Mucosa of stomach (tissue), 1 donor: ENCODE measurements at regions not wholly inside any gene's neighbourhood (a gene's known extent, or its start where the extent isn't known, plus 50 kb on each side); places are given as distances from the start of the nearest gene placed in this dataset.
"Not testable (repeated sequence)": the region's sequence is repeated elsewhere in the genome, so short reads cannot be mapped to it uniquely, and the experiment has no call there.

Experiments
- H3K27me3 ChIP-seq: one replicate; pipeline ENCODE4 v1.7.0; 2013; ENCODE audit warnings: mild to moderate bottlenecking, low read length; ENCODE audit not compliant: control insufficient read depth, insufficient read depth
- H3K36me3 ChIP-seq: one replicate; pipeline ENCODE4 v1.7.0; 2013; ENCODE audit warnings: low read length; ENCODE audit not compliant: control insufficient read depth, insufficient read depth
- H3K4me1 ChIP-seq: one replicate; pipeline ENCODE4 v1.7.0; 2013; ENCODE audit warnings: mild to moderate bottlenecking, low read length; ENCODE audit not compliant: control insufficient read depth, insufficient read depth
- H3K4me3 ChIP-seq: one replicate; pipeline ENCODE4 v1.7.0; 2013; ENCODE audit warnings: low read length
- H3K9ac ChIP-seq: one replicate; pipeline ENCODE4 v1.7.0; 2013; ENCODE audit warnings: mild to moderate bottlenecking, low read length, moderate library complexity
- H3K9me3 ChIP-seq: one replicate; pipeline ENCODE4 v1.7.0; 2013; ENCODE audit warnings: mild to moderate bottlenecking, low read length, moderate library complexity; ENCODE audit not compliant: control insufficient read depth
- donor health status: Pancreatic carcinoma.

DNA sequence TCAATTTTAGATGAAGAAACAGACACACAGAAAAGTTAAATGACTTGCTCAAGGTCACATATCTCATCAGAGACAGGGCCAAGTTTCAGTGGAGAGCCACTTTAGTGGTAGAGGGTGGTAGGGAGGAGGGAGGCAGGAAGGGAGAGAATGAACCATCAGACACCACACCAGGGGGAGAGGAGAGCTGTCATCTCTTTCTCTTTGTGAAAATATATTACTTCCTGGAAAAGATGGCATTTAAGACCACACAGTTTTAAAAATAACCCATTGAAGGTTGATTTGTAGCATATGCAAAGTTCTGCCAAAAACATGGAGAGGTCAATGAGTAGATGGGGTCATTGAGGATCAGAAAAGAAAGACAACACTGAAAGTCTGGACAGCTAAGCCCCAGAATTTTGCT is 954.7 kb upstream of the DEFB115 start:
- not testable (repeated sequence) for H3K9me3 ChIP-seq, H3K9ac ChIP-seq, H3K4me1 ChIP-seq, H3K27me3 ChIP-seq, H3K4me3 ChIP-seq, H3K36me3 ChIP-seq

DNA sequence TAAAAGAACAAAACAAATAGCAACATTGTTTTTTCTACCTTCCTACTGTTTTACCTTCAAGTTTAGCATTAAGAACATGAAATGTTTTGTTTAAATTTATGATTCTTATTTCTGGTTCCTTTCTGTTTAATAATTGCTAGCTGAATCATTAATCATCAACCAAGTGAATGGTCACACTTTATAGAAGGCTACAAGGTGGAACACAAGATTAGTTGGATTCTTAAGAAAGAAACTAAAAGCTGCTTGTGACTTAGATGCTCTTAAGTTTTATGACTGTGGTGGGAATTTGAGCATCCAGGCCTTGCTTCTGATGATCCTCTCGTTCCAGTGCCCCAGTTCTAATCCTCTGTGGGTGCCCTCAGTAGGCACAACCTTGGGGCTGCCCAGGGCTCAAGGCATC is 947.5 kb upstream of the DEFB115 start:
- not testable (repeated sequence) for H3K36me3 ChIP-seq, H3K4me3 ChIP-seq, H3K9ac ChIP-seq, H3K9me3 ChIP-seq, H3K4me1 ChIP-seq, H3K27me3 ChIP-seq

DNA sequence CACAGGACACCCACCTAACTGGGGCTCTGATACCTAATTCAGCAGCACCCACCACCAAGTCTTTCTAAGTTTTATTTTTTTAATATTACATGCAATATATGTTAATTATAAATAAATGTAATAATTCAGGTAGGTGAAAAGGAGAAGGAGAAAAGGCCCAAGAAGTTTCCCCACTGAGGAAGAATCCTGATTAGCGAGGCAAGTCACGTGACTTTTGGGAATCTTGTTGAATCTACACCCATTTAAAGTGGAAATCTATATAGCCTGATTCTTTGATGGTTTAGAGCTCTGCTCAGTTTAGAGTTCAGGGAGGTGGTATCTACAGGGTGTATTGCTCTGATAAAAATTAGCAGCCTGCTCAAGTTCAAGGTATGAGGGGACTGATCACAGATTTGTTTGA is 947.1 kb upstream of the DEFB115 start:
- H3K9me3 ChIP-seq, H3K4me3 ChIP-seq, H3K36me3 ChIP-seq, H3K9ac ChIP-seq, H3K27me3 ChIP-seq, H3K4me1 ChIP-seq: not testable (repeated sequence)

- H3K27me3 ChIP-seq, H3K4me3 ChIP-seq, H3K36me3 ChIP-seq, H3K4me1 ChIP-seq, H3K9ac ChIP-seq, H3K9me3 ChIP-seq: not testable (repeated sequence)
Observed at GRCh38 chr20:30312220-30312619, 945.2 kb upstream of the DEFB115 start.

DNA sequence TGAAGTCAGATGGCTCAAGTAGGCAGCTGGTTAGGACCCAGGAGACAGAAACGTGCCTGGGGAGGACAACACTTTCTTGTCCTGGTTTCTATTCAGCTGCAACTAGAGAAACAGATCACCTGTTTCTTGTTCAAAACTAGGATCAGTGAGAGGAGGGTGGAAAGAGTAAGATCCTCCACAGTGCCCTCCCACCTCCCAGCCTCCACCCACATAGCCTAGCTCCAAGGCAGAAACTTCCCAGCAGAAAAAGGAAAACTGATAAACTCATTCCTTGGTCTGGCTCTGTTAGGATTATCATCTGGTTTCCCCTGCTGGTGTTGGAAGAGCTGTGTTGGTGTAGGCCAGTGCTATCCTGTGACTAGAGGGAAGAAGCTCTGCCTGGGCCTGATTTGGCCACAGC is 943.8 kb upstream of the DEFB115 start:
- H3K4me3 ChIP-seq, H3K36me3 ChIP-seq, H3K4me1 ChIP-seq, H3K9ac ChIP-seq, H3K9me3 ChIP-seq, H3K27me3 ChIP-seq: not testable (repeated sequence)

- H3K9ac ChIP-seq, result not testable (repeated sequence)
Observed at GRCh38 chr20:30316063-30316462, 941.4 kb upstream of the DEFB115 start.

DNA sequence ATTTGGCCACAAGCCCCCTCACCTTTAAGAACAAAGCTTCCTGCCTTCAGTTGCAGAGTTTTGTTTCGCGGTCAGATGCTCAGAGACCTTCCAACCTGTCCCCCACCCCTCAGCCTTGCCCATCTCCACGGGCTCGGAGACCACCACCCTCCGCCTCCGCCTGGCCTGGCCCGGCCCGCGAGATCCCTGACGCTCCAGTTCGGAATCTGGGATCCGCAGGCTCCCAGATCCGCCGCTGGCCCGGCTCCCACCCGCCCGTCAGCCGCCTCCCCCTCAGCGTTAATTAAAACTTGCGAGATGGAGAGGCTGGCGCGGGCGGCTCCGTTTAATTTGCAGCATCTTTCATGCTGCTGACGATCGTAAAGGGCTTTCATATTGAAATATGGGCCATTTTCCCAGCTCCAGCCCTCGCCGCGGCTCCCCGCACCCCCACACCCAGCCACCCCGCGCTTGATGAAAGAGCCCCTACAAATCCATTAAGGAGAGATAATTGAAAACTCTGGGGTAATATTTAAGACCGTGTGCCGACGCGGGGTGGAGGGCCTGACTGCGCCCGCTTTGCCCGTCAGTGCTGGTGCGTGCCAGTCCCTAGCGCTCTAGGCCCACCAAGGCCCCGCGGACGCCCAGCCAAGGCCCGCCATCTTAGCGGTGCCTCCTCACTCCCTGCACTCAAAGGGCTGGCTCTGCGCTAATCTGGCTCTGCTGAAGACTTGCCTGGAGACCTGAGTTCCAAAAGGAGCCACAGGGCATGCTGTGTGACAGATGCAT is 940.7 kb upstream of the DEFB115 start:
- H3K9me3 ChIP-seq, H3K4me1 ChIP-seq, H3K4me3 ChIP-seq, H3K9ac ChIP-seq, H3K36me3 ChIP-seq, H3K27me3 ChIP-seq: not testable (repeated sequence)

More at GRCh38 chr20:30316063-30316462, 941.4 kb upstream of the DEFB115 start:
- H3K4me1 ChIP-seq, H3K27me3 ChIP-seq, H3K9me3 ChIP-seq, H3K4me3 ChIP-seq, H3K36me3 ChIP-seq: not testable (repeated sequence)

GRCh38 chr20:30333744-30334143 is 923.7 kb upstream of the DEFB115 start:
- not testable (repeated sequence) for H3K9ac ChIP-seq, H3K4me1 ChIP-seq, H3K36me3 ChIP-seq, H3K4me3 ChIP-seq, H3K9me3 ChIP-seq, H3K27me3 ChIP-seq

DNA sequence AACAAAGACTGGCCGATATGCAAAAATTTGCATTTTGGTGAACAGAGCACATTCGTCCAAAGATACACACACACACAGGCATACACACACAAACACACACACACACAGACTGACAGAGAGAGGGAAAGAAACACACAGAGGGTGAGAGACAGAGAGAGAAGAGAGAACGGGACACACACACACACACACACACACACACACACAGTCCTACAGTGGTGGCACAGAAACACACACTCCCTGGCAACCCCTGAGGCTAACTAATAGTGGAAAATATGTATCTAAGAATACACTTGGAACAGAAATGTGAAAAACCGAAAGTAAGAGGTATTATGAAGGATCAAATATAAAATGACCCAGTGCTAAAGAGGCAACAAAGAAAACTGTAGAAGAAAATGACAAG is 919.9 kb upstream of the DEFB115 start:
- not testable (repeated sequence) for H3K27me3 ChIP-seq, H3K9ac ChIP-seq, H3K9me3 ChIP-seq, H3K4me1 ChIP-seq, H3K4me3 ChIP-seq, H3K36me3 ChIP-seq

DNA sequence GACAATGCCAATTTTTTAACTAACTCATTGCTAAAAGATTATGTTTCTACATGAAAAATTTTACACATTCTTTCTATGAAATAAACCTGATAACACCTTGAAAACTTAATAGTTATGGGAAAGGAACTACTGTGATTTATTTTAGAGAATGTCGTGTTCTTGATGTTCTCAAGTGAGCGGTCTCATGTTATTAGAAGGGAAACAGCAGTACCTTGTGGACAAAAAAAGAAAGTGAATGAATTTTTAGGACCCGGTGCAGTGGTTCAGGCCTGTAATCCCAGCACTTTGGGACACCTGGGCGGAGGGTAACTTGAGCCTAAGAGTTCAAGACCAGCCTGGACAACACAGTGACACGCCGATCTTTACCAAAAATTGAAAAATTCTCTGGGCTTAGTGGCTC is 908.5 kb upstream of the DEFB115 start:
- not testable (repeated sequence) for H3K9me3 ChIP-seq, H3K4me3 ChIP-seq, H3K27me3 ChIP-seq, H3K4me1 ChIP-seq, H3K9ac ChIP-seq, H3K36me3 ChIP-seq

- not testable (repeated sequence) for H3K4me3 ChIP-seq, H3K36me3 ChIP-seq, H3K27me3 ChIP-seq, H3K4me1 ChIP-seq, H3K9me3 ChIP-seq, H3K9ac ChIP-seq
Observed at GRCh38 chr20:30356854-30357467, 900.5 kb upstream of the DEFB115 start.

DNA sequence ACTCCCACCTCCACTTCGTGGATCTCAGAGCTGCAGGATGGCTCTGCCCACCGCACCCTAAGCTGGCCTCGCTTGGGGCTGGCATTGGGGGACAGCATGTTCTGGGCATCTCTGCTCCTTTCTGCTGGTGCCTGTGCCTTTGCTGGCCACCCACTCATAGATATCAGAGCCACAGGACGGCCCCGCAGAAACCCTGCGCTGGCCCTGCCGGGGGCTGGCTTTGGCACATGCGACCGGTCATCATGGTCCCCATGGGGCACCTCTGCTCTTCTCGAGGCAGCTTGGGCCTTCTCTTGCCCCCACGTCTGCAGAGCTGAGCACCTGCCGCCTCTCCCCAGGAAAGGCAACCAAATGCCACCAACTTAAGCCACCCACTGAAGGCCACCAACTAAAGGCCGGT is 895.7 kb upstream of the DEFB115 start:
- not testable (repeated sequence) for H3K27me3 ChIP-seq, H3K4me3 ChIP-seq, H3K9ac ChIP-seq, H3K36me3 ChIP-seq, H3K9me3 ChIP-seq, H3K4me1 ChIP-seq

DNA sequence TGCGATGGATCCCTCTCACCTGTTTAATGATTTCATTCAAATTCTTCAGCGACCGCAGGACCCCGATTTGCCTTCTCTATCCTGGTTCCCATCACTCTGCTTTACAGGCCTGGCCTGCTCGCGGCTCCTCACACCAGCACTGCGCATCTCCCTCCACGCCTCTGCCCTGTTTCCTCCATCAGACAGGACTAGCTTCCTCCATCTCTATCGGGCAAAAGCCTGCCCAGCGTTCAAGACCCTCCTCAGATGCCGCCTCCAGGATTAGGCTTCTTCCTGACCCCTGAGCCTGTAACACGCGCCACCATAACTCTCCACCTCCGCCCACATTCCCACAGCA is 881.1 kb upstream of the DEFB115 start:
- not testable (repeated sequence) for H3K9me3 ChIP-seq, H3K27me3 ChIP-seq, H3K36me3 ChIP-seq, H3K4me1 ChIP-seq
- H3K9ac ChIP-seq, result peak overlapping the region; percentile 71
- H3K4me3 ChIP-seq, result peak overlapping the region; percentile 50
